ENCODE measurements at regions not wholly inside any gene's neighbourhood (a gene's known extent, or its start where the extent isn't known, plus 50 kb on each side); places are given as distances from the start of the nearest gene placed in this dataset.

- no peak for TF ChIP-seq EZH2 (IDR thresholded peaks at IDR 0.05; ENCODE audit: borderline replicate concordance, low read length)
- TF ChIP-seq, protein P1, sequence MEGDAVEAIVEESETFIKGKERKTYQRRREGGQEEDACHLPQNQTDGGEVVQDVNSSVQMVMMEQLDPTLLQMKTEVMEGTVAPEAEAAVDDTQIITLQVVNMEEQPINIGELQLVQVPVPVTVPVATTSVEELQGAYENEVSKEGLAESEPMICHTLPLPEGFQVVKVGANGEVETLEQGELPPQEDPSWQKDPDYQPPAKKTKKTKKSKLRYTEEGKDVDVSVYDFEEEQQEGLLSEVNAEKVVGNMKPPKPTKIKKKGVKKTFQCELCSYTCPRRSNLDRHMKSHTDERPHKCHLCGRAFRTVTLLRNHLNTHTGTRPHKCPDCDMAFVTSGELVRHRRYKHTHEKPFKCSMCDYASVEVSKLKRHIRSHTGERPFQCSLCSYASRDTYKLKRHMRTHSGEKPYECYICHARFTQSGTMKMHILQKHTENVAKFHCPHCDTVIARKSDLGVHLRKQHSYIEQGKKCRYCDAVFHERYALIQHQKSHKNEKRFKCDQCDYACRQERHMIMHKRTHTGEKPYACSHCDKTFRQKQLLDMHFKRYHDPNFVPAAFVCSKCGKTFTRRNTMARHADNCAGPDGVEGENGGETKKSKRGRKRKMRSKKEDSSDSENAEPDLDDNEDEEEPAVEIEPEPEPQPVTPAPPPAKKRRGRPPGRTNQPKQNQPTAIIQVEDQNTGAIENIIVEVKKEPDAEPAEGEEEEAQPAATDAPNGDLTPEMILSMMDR (IDR thresholded peaks at IDR 0.05; ENCODE audit: low read length) = no peak
Observed at GRCh38 chr9:105176194-105176593, 68.3 kb upstream of the SLC44A1 start.
